H9 (cell line): ENCODE measurements at regions not wholly inside any gene's neighbourhood (a gene's known extent, or its start where the extent isn't known, plus 50 kb on each side); places are given as distances from the start of the nearest gene placed in this dataset.

ENCODE experiments used
- DNase-seq: peaks from one replicate; pipeline ENCODE4 v3.0.0-alpha.2; 2017
- H2AFZ ChIP-seq: one replicate; pipeline ENCODE4 v1.6.1; 2013; ENCODE audit warnings: mild to moderate bottlenecking, low read length, control low read depth, moderate library complexity
- H2AK5ac ChIP-seq: 2 replicates; pipeline ENCODE4 v1.6.1; 2013; ENCODE audit warnings: low read length, control low read depth, mixed read lengths; ENCODE audit not compliant: insufficient read length
- H2BK120ac ChIP-seq: one replicate; pipeline ENCODE4 v1.6.1; 2013; ENCODE audit warnings: low read depth, mild to moderate bottlenecking, low read length, control low read depth, inconsistent platforms; ENCODE audit not compliant: poor library complexity, severe bottlenecking
- H2BK12ac ChIP-seq: 2 replicates; pipeline ENCODE4 v1.6.1; 2013; ENCODE audit warnings: low read length, control low read depth, mixed read lengths, low read depth; ENCODE audit not compliant: insufficient read length
- H2BK15ac ChIP-seq: 2 replicates; pipeline ENCODE4 v1.6.1; 2013; ENCODE audit warnings: low read depth, low read length, control low read depth
- H2BK20ac ChIP-seq: one replicate; pipeline ENCODE4 v1.6.1; 2013; ENCODE audit warnings: low read depth, mild to moderate bottlenecking, low read length, control low read depth, inconsistent platforms; ENCODE audit not compliant: poor library complexity, severe bottlenecking
- H2BK5ac ChIP-seq: 2 replicates; pipeline ENCODE4 v1.6.1; 2013; ENCODE audit warnings: low read length, control low read depth, mixed read lengths; ENCODE audit not compliant: insufficient read length
- H3K14ac ChIP-seq: 2 replicates; pipeline ENCODE4 v1.6.1; 2013; ENCODE audit warnings: low read length, control low read depth; ENCODE audit not compliant: insufficient read depth
- H3K18ac ChIP-seq: 2 replicates; pipeline ENCODE4 v1.6.1; 2013; ENCODE audit warnings: low read depth, mild to moderate bottlenecking, mixed read lengths, low read length, control low read depth; ENCODE audit not compliant: insufficient read length
- H3K23ac ChIP-seq: 2 replicates; pipeline ENCODE4 v1.6.1; 2013; ENCODE audit warnings: low read length, control low read depth, mixed read lengths, low read depth; ENCODE audit not compliant: insufficient read length
- H3K23me2 ChIP-seq: 2 replicates; pipeline ENCODE4 v1.6.1; 2013; ENCODE audit warnings: low read depth, mild to moderate bottlenecking, mixed read lengths, low read length, control low read depth; ENCODE audit not compliant: insufficient read length, poor library complexity, severe bottlenecking
- H3K27ac ChIP-seq: 2 replicates; pipeline ENCODE4 v1.5.1; 2013; ENCODE audit warnings: low read length, control low read depth, mixed read lengths, low read depth; ENCODE audit not compliant: insufficient read length
- H3K27me3 ChIP-seq: 2 replicates; pipeline ENCODE4 v1.6.1; 2013; ENCODE audit warnings: low read length, control low read depth, inconsistent platforms; ENCODE audit not compliant: insufficient read depth
- H3K4ac ChIP-seq: 2 replicates; pipeline ENCODE4 v1.6.1; 2013; ENCODE audit warnings: low read depth, mild to moderate bottlenecking, control low read depth, inconsistent platforms, low read length, moderate library complexity
- H3K4me1 ChIP-seq: 2 replicates; pipeline ENCODE4 v1.6.1; 2013; ENCODE audit warnings: low read length, control low read depth, inconsistent platforms; ENCODE audit not compliant: insufficient read depth
- H3K4me2 ChIP-seq: 2 replicates; pipeline ENCODE4 v1.6.1; 2013; ENCODE audit warnings: low read length, control low read depth, mixed read lengths; ENCODE audit not compliant: insufficient read length, insufficient read depth
- H3K56ac ChIP-seq: 2 replicates; pipeline ENCODE4 v1.6.1; 2013; ENCODE audit warnings: low read depth, mild to moderate bottlenecking, mixed read lengths, low read length, control low read depth; ENCODE audit not compliant: insufficient read length
- H3K79me1 ChIP-seq: 2 replicates; pipeline ENCODE4 v1.6.1; 2013; ENCODE audit warnings: low read depth, mild to moderate bottlenecking, moderate library complexity, low read length, control low read depth, inconsistent platforms; ENCODE audit not compliant: insufficient read depth, poor library complexity, severe bottlenecking
- H3K79me2 ChIP-seq: 2 replicates; pipeline ENCODE4 v1.6.1; 2013; ENCODE audit warnings: low read length, control low read depth, inconsistent platforms; ENCODE audit not compliant: insufficient read depth
- H3K9ac ChIP-seq: 2 replicates; pipeline ENCODE4 v1.6.1; 2013; ENCODE audit warnings: low read length, control low read depth, mixed read lengths; ENCODE audit not compliant: insufficient read length; ENCODE audit errors: extremely low read depth
- H3K9me3 ChIP-seq: one replicate; pipeline ENCODE4 v1.6.1; 2013; ENCODE audit warnings: low read depth, low read length, inconsistent platforms; ENCODE audit not compliant: control insufficient read depth
- H3T11ph ChIP-seq: one replicate; pipeline ENCODE4 v1.6.1; 2013; ENCODE audit warnings: mild to moderate bottlenecking, low read length, control low read depth, inconsistent platforms
- H4K20me1 ChIP-seq: one replicate; pipeline ENCODE4 v1.6.1; 2013; ENCODE audit not compliant: control insufficient read depth, insufficient read length, insufficient read depth
- H4K5ac ChIP-seq: 2 replicates; pipeline ENCODE4 v1.6.1; 2013; ENCODE audit warnings: low read depth, mild to moderate bottlenecking, mixed read lengths, low read length, control low read depth; ENCODE audit not compliant: insufficient read length
- H4K8ac ChIP-seq: replicated peaks from 2 replicates; pipeline ENCODE4 v1.6.1; 2013; ENCODE audit warnings: low read length, control low read depth, mixed read lengths, low read depth; ENCODE audit not compliant: insufficient read length
- H4K91ac ChIP-seq: 2 replicates; pipeline ENCODE4 v1.6.1; 2013; ENCODE audit warnings: low read depth, mild to moderate bottlenecking, moderate library complexity, mixed read lengths, low read length, control low read depth; ENCODE audit not compliant: insufficient read length
- H3K27ac Mint-ChIP-seq, 3 experiments: 2 replicates in 2 of 3; 3 replicates in 1 of 3; pipeline ENCODE4 v1.8.0; 2020 to 2021; ENCODE audit warnings: mixed read lengths in 3 of 3, mild to moderate bottlenecking in 1 of 3, moderate library complexity in 1 of 3
- H3K27me3 Mint-ChIP-seq: 2 replicates; pipeline ENCODE4 v1.8.0; 2021; ENCODE audit warnings: low read depth, mild to moderate bottlenecking, moderate library complexity, mixed read lengths
- H3K36me3 Mint-ChIP-seq, 3 experiments: 2 replicates in 2 of 3; 3 replicates in 1 of 3; pipeline ENCODE4 v1.8.0; 2020 to 2021; ENCODE audit warnings: low read depth in 3 of 3, mixed read lengths in 3 of 3; ENCODE audit not compliant: insufficient read depth in 1 of 3
- H3K4me1 Mint-ChIP-seq, 2 experiments: 2 replicates each; pipeline ENCODE4 v1.8.0; 2020; ENCODE audit warnings: mixed read lengths in 2 of 2
- H3K4me3 Mint-ChIP-seq, 2 experiments: 2 replicates in 1 of 2; 3 replicates in 1 of 2; pipeline ENCODE4 v1.8.0; 2020 to 2021; ENCODE audit warnings: mild to moderate bottlenecking in 2 of 2, mixed read lengths in 2 of 2, moderate library complexity in 1 of 2
- H3K9me3 Mint-ChIP-seq, 2 experiments: 2 replicates in 1 of 2; 3 replicates in 1 of 2; pipeline ENCODE4 v1.8.0; 2020; ENCODE audit warnings: mild to moderate bottlenecking in 2 of 2, mixed read lengths in 2 of 2, moderate library complexity in 1 of 2
- WGBS: extraction: QIAGEN DNeasy Blood & Tissue Kit; methylation state at CpG from one replicate; pipeline ENCODE4 v1.1.7; 2013; ENCODE audit warnings: missing lambda C conversion rate, low lambda C conversion rate, mixed read lengths; ENCODE audit not compliant: insufficient read length; ENCODE audit errors: extremely low coverage; 5-methylcytosine and 5-hydroxymethylcytosine counted together
- TF ChIP-seq, protein P1 (sequence below): fragments of 200-600 bp; sonication (generic); conservative IDR thresholded peaks from 3 replicates; pipeline ENCODE4 v1.8.0; 2021; ENCODE audit warnings: antibody characterized with exemption, mild to moderate bottlenecking

DNA sequence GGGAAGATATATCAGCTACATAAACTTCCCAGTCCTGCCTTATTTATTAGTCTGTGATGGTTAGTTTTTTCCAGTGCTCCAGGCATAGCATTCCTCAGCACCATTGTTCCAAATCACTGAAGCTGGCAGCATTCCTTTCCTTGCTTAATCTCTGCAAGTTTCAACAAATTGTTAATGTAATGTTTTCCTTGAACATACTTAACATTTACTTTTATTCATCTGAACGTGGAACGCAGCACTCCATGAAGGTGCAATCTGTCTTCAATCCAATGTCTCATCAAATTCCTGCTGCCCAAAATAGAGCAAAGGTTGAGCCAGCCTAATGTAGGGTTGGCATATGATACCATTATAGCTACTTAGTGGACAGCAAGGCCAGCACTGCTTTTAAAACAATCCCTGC, 441.1 kb upstream of the RBFOX1 start:
- no peak for DNase-seq
- H2BK5ac ChIP-seq = no peak overlapping the region
- H2BK20ac ChIP-seq = no peak overlapping the region
- H3K4me1 Mint-ChIP-seq = peaks cover 9 to 22% of the 10 kb centered on the region in 2 experiments; a peak in 2 of 4 replicates
- no peak overlapping the region for H3K9ac ChIP-seq
- no peak overlapping the region for H3K56ac ChIP-seq
- H3K79me2 ChIP-seq = no peaks in the 10 kb centered on the region
- no peak overlapping the region for H3K23ac ChIP-seq
- peaks cover 0 to 3% of the 10 kb centered on the region in 2 experiments; a peak in 1 of 5 replicates for H3K9me3 Mint-ChIP-seq
- H3K4me2 ChIP-seq = no peak overlapping the region
- TF ChIP-seq, protein P1, sequence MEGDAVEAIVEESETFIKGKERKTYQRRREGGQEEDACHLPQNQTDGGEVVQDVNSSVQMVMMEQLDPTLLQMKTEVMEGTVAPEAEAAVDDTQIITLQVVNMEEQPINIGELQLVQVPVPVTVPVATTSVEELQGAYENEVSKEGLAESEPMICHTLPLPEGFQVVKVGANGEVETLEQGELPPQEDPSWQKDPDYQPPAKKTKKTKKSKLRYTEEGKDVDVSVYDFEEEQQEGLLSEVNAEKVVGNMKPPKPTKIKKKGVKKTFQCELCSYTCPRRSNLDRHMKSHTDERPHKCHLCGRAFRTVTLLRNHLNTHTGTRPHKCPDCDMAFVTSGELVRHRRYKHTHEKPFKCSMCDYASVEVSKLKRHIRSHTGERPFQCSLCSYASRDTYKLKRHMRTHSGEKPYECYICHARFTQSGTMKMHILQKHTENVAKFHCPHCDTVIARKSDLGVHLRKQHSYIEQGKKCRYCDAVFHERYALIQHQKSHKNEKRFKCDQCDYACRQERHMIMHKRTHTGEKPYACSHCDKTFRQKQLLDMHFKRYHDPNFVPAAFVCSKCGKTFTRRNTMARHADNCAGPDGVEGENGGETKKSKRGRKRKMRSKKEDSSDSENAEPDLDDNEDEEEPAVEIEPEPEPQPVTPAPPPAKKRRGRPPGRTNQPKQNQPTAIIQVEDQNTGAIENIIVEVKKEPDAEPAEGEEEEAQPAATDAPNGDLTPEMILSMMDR = no peak
- H4K8ac ChIP-seq = no peak overlapping the region
- no peaks in the 10 kb centered on the region for H3K9me3 ChIP-seq
- WGBS = no CpG with 5 or more reads among the region's 2 CpGs
- H3K27me3 ChIP-seq = no peaks in the 10 kb centered on the region; the same call in 1 of the 2 replicates
- H4K91ac ChIP-seq = no peak overlapping the region
- H4K20me1 ChIP-seq = no peaks in the 10 kb centered on the region
- H3K23me2 ChIP-seq = no peaks in the 10 kb centered on the region
- no peak overlapping the region for H3K4me3 Mint-ChIP-seq
- no peak overlapping the region for H3T11ph ChIP-seq
- H3K4ac ChIP-seq = no peak overlapping the region
- H4K5ac ChIP-seq = no peak overlapping the region
- no peaks in the 10 kb centered on the region for H3K79me1 ChIP-seq
- H2BK12ac ChIP-seq = no peak overlapping the region
- no peak overlapping the region for H2BK15ac ChIP-seq
- no peak overlapping the region for H2AK5ac ChIP-seq
- no peak overlapping the region for H2AFZ ChIP-seq
- H3K18ac ChIP-seq = no peak overlapping the region
- no peak overlapping the region for H3K14ac ChIP-seq
- no peak overlapping the region for H3K27ac ChIP-seq
- peaks cover 52% of the 10 kb centered on the region for H3K27me3 Mint-ChIP-seq
- no peaks in the 10 kb centered on the region for H3K36me3 Mint-ChIP-seq
- no peaks in the 10 kb centered on the region for H3K4me1 ChIP-seq
- H3K27ac Mint-ChIP-seq = no peak overlapping the region
- H2BK120ac ChIP-seq = no peak overlapping the region
